OCI-M1 (cell line): ENCODE measurements at regions not wholly inside any gene's neighbourhood (a gene's known extent, or its start where the extent isn't known, plus 50 kb on each side); places are given as distances from the start of the nearest gene placed in this dataset.
A peak's percentile ranks its signal among the peaks of the same experiment; 100 is the strongest.

Source experiments
- DNase-seq: peaks from one replicate; lab custom pipeline; 2025; lab: John Stamatoyannopoulos, UW

DNA sequence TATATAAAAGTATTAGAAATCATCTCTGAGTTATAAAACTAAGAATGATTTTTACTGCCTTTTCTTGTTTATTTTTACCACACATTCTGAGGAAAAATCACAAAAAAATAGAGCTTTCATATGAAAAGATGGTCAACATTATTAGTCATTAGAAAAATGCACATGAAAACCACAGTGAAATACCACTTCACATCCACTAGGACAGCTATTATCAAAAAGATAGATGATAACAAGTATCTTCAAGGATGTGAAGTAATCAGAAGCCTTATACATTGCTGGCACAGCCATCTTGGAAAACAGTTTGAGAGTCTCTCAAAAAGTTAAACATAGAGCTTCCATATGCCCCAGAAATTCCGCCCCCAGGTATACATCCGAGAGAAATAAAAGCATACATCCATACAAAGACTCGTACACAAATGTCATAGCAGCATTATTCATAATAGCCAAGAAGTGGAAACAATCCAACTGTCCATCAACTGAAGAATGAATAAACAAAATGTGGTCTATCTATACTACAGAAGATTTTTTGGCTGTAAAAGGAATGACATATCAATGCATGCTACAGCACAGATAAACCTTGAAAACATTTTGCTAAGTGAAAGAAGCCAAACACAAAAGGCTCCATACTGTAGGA lies 523.9 kb downstream of the FUT8 start:
- DNase-seq = no peak

GRCh38 chr14:65937079-65937959 lies 524.8 kb downstream of the FUT8 start:
- peak; percentile 1 for DNase-seq

DNA sequence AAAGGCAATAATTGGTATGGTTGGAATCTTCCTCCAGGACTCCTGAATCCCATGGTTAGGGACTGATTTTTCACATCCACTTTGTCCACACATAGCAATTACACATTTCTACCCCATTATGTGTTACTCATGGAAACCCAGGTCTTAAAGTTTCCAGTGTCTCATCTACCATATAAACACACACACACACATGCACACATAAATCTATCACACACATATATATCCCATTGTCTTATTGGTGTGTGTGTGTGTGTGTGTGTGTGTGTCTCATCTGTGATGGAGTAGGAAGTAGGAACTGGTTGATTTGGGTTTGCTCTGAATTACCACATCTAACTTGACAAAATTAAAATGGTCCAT lies 525.4 kb downstream of the FUT8 start:
- DNase-seq = no peak

DNA sequence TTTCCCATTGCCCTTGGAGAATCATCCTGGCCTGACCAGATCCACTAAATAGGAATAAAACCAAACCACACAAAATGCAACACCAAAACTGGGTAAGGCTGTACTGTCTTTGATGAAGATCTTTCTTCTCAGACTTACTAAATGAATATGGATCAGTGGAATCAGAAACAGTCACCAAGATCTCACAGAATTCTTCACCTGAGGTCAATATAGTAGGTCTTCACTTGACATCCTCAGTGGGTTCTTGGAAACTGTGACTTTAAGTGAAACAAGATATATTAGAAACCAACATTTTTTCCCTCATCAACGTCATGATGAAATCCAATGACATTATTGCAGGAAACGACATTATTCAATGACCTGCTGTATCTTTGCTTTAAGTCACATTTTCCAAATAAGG lies 526.2 kb downstream of the FUT8 start:
- DNase-seq = no peak

DNA sequence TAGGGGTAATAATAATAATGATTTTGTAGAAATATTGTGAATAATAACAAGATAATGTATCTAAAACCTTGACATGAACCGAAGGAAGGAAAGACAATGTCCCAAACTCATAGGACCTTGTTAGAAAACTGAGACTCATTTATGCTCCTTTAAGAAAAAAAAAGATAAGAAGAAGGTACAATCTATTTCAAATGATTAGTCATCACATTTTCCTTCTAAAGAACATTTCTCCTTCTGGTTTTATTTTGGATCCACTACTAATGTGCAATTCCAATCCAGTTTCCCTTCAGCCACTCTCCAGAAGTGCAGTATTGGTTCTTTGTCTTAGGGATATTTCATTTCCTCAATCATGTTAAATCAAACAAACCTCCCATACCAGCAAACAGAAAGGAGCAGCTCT lies 526.7 kb downstream of the FUT8 start:
- DNase-seq = no peak

DNA sequence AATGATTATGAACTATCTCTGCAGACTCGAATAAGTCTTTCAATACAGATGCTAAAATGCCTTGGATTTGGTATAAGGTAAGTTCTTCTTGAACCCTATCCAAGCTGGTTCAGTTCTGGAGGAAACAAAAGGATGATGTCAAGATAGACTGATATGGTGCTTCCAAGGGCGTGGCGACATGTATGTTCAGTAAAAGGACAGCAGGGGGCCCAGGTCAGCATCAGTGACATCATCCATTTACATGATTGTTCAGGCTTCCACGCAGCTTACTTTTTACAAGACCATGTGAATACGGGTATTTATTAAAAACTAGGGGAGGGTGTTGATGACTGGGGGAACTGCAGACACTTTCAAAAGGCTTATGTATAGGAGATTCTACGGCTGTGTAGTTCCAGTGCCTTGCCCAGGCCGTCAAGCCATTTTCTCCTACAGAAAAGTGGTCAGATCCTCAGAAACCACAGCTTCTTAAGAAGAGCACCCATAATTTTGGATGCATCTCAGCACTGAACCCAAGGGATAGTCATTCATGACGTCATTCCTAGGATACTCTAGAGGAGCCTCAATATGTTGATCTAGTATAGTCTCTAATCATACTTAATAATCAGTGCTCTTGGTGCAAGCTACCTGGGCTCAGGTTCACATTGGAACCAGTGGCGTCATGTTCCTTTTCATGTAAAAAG lies 527.7 kb downstream of the FUT8 start:
- DNase-seq = peak; percentile 44

DNA sequence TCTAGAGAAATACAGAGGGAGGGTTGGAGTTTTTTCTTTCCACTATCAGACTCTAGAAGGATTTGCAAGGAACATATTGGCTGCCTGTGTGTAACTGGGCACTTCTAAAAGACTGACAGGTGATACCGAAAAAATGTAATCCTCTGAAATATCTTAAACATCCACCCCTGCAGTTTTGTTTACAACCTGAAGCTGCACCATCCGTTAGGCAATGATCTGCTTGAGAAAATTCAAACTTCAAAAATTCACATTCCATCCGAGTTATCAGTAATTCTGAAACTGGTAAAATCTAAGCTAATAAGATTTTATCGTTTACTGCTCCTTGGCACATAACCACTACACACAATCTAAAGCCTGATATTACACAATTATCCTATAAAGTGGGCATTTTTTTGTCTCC lies 528.6 kb downstream of the FUT8 start:
- no peak for DNase-seq

DNA sequence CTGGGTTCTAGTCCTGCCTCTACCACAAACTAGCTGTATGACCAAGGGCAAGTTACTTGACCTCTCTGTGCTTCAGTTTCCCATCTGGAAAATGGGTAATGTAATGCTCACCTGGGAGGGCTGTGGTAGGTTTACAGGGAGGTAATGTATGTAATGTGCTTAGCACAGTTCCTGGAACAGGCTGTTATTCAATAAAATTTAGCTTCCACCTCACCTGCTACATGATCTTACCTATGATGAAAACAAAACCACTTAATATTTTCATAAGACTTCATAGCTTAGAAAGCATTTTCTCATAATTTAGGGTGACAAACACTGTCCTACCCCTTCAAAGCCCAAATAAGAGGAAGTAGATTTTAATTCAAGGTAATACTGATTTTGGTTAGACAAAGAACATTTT lies 530.6 kb downstream of the FUT8 start:
- DNase-seq = no peak

DNA sequence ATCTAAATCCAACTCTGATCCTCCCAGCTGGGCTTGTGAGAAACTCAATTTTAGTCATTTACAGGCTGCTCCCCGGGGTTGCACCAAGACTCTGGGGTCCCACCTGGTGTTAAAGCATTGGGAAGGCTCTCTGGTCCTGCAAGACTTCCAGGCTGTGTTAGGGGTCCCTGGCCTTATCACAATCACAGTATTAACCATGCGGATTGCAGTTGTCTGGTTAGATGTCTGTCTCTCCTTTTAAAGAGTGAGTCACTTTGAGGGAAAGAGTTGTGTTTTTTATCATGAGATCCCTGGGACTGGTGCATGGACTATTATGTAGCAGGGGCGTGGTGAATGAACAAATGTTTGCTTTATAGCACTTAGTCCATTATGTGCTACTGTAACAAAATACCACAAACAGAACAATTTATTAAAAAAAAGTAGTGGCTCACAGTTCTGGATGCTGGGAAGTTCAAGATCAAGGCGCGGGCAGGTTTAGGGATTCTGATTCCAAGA lies 531.4 kb downstream of the FUT8 start:
- DNase-seq = no peak

- DNase-seq = no peak
Observed at GRCh38 chr14:65945327-65945726, 532.8 kb downstream of the FUT8 start.

GRCh38 chr14:65946494-65946893 lies 534.0 kb downstream of the FUT8 start:
- DNase-seq = no peak

DNA sequence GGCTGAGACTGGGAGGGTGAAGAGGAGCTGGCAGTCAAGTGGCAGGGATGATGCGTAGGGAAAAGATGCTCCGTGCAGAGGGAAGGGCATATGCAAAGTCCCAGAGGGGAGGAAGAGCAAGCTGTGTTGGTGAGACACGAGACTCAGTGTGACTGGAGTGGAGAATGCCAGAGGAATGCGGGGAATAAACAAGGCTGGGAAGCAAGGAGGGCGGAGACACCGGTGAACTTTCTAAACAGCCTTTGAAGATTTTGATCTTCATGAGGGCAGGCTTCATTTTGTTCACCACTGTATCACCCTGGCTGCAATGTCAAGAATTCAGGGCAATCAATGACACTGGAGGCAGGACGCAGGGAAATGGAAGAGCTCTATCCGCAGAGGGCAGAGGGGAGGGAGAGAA lies 535.8 kb downstream of the FUT8 start:
- DNase-seq = no peak

DNA sequence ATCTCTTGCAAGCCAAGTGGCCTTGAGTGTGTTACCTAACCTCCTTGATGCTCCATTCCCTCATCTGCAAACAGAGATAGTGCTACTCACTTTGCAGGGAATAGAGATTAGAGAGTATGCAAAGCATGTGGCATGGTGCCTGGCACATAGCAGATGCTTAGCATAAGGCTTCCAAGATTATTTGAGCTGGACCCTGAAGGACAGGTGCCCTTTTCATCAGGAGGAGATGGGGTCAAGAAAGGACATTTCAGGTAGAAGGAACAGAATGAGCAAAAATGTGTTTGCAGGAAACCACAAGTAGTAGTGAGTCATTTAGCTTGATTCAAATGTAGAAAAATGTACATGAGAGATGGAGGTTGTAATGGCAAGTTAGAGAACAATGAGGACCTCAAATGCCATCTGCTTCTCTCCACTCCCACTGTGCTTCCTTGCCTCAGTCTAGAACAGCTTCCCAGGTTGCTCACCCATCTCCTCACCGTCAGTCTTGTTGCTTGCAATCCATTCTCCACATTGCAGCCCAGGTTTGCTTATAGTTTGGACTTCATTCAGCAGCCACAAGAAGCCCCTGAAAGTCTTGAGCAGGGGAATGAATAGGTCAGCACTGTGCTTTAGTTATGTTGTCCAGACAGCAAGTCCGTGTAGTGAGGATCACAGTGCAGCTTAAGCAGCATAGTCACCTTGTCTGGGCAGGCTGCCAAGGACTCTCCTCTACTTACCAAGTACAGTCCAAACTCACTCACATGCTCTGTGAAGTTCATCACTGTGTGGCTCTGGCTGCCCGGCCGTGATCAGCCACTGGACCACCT lies 536.3 kb upstream of the CCDC196 start:
- peak; percentile 53 for DNase-seq

DNA sequence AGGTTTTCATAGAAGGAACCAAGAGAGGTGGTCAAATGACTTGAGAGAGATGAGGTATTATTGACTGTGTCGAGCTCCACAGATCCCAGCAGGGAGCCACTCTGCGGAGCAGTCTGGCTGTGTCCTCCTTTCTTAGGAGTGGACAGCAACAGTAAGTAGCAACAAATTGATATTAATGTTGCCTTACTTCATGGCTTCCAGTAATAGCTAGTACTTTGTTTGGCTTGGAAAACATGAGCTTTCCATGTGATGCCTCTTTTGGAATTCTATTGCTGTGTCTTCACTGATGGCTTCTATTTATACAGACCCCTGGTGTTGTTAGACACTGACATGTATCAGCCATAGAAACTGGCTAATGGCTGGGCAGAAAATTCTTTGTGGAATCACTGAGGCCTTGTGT lies 531.2 kb upstream of the CCDC196 start:
- DNase-seq = no peak

GRCh38 chr14:65957631-65958205 lies 528.5 kb upstream of the CCDC196 start:
- no peak for DNase-seq

DNA sequence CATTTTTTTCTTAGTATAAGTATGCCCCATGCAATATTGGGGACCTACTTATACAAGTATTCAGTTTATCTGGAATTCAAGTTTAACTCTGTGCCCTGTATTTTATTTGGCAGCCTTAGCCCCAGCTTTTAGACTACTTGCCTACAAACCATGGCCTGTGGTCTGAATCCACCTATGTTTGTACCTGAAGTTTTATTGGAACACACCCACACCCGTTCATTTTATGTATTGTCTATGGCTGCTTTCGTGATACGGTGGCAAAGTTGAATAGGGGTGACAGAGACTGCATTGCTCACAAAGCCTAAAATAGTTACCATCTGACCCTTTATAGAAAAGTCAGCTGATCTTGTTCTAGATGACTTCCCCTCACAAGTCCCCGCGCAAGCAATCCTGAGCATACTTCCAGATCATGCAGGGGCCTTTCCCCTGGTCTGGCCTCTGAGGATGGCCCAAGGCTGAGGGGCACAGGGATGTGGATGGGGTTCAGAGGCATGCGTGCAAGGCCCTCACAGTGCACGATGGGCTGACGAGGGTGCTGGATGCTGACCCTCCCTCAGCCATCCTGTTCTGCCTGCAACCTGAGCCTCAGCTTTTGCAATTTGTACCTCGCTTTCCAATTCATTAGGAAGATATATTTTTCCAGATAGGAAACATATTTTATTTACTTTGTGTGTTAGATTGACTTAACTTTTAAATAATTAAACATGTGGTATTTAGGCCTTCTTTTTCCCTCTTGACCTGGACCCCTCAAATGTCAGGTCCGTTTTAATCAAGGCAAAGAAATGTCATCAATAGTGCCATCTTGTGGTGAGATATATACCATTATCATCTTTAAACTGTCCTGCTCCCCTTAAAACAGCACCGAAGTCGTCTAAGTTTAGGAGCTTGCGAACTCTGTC lies 527.3 kb upstream of the CCDC196 start:
- DNase-seq = peak; percentile 58

GRCh38 chr14:65959563-65960024 lies 526.6 kb upstream of the CCDC196 start:
- no peak for DNase-seq

DNA sequence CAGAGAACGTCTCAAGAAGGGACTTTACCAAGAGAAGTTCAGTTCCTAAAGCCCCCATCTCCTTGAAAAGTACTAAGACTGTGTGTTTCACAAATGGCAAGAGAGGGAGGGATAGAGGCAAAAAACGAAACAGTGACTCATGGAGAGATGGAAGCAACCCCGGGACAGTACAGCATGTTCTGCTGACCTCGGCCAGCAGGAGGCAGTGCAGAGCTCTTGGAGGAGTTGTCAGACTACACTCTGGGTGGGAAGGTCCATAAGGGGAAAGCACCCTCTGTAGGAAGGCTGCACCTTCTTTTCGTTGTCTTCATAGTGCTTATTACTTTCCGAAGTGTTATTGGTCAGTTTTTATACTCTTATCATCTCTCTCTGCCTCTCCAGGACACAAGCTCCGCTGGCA lies 525.2 kb upstream of the CCDC196 start:
- DNase-seq = peak; percentile 71

DNA sequence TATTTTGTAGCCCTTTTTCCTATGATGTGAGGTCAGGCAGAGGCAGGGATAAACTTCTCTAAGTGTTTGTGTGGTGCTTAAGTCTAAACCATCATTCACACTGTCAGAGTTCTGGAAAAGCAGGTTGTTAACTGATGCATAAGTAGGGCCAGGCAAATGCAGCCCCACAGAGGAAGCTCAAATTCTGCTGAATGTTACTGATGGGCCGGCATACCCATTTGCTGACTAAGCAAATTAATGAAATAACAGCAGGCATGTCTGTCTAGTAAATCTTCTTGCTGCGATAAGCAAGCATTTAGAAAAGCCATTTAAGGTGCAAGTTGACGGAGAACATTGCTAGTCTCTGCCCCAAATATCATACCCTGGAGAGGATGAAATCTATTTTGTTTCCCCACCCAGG lies 523.2 kb upstream of the CCDC196 start:
- no peak for DNase-seq

DNA sequence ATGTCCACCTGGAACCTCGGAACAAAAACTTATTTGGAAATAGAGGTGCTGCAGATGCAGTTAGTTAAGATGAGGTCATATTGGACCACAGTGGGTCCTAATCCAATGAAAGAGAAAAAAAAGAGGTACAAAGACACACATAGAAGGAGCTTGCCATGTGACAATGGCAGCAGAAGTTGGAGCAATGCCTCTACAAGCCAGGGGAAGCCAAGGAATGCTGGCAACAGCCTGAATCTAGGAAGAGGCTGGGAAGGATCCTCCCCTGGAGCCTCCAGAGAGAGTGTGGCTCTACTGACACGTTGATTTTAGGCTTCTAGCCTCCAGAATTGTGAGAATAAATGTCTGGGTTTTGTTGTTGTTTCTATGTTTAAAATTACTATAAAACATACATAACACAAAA lies 521.8 kb upstream of the CCDC196 start:
- no peak for DNase-seq

- no peak for DNase-seq
Observed at GRCh38 chr14:65966188-65966587, 520.0 kb upstream of the CCDC196 start.
